Activated CD4-positive, alpha-beta T cell treated with anti-CD3 and anti-CD28 coated beads, Interleukin-2, Interleukin-4, amounts not matched to agents 100 ng/mL and 50 ng/mL, durations not matched to agents 16 hours and 8 hours (primary cell): ENCODE measurements at regions not wholly inside any gene's neighbourhood (a gene's known extent, or its start where the extent isn't known, plus 50 kb on each side); places are given as distances from the start of the nearest gene placed in this dataset.
"Not testable (repeated sequence)": the region's sequence is repeated elsewhere in the genome, so short reads cannot be mapped to it uniquely, and the experiment has no call there.

ENCODE experiments used
- DNase-seq: peaks from one replicate; pipeline ENCODE4 v3.0.0-alpha.2; 2020; ENCODE audit warnings: low spot score

GRCh38 chr10:46749003-46749402, 162.2 kb upstream of the PTPN20 start:
- DNase-seq, result not testable (repeated sequence)

- DNase-seq, result peak; percentile 53
Observed at GRCh38 chr10:46749470-46749869, 161.8 kb upstream of the PTPN20 start.

DNA sequence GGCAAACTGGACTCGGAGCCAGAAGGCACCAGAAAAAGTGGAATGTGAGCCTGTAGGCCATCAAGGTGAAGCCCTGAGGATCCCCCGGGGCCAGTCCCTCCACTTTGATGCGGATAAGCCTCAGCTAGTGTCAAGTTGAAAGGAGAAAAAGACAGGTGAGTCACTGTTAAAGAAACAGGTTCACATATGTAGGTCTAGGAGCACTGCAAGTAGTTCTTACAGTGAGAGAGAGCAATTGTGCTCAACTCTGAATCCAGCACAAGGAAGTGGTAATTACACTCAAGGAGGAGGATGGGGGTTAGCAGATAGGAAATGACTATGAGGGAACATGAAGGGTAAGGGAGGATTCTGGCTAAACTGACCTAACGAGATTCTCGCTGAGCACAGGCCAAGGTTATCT, 157.5 kb upstream of the PTPN20 start:
- not testable (repeated sequence) for DNase-seq

DNA sequence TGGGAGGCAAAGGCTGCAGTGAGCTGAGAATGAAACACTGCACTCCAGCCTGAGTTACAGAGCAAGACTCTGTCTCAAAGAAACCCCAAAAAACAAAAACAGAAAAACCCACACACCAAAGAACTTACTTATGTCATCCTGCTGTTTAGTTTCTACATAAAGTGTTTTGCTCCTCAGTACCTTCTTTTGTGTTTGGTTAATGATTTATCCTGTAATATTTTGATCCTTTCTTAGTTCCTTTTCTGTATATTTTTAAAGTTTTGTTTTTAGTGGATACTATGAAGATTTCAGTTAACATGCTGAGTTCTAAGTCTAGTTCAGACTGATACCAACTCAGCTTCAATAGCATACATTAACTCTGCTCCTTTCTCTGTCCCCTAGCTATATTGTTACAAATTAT, 149.8 kb upstream of the PTPN20 start:
- DNase-seq, result not testable (repeated sequence)

DNA sequence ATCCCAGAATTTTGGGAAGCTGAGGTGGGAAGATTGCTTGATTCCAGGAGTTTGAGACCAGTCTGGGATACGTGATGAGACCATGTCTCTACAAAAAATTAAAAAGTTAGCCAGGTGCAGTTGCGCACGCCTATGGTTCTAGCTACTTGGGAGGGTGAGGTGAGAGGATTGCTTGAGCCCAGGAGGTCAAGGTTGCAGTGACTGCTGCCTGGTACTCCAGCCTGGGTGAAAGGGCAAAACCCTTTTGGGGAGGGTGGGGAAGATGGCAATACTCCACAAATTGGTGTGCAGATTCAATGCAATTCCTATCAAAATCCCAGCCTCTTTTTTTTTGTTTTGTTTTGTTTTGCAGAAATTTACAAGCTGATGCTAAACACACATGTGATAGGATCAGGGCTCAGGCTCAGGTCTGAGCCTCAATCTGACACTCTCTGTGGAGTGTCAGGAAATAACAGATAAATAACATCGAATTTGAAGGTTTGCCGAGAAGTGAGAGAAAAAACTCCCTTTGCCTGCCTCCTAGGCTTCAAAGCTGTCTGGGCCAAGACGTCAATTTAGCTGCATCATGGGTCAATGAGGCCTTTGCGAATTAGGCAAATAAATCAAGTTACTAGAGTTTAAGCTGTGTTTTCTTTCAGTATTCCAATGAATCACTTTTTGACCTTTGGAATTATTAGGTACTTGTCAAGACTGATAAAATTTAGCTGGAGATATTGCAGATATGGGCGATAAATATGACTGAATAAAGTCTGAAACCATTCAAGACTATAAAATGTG, 142.5 kb upstream of the PTPN20 start:
- DNase-seq, result not testable (repeated sequence)

GRCh38 chr10:46773178-46773896, 137.9 kb upstream of the PTPN20 start:
- DNase-seq, result not testable (repeated sequence)

DNA sequence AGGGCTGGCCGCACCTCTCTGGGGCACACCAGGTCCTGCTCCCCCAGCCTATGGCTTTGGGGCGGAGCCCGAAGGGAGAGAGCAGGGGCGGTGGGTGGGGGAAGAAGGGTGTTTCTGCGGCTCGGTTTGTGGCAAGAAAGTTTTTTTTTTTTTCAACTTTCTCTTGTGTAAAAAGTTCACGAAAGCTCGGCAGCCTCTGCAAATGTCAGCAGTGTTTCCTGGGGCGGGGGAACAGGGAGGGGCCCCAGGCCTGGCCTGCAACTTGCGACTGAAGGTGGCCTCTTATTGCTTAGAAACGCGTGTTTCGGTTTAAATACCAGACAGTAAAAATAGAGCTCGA, 137.4 kb upstream of the PTPN20 start:
- not testable (repeated sequence) for DNase-seq

DNA sequence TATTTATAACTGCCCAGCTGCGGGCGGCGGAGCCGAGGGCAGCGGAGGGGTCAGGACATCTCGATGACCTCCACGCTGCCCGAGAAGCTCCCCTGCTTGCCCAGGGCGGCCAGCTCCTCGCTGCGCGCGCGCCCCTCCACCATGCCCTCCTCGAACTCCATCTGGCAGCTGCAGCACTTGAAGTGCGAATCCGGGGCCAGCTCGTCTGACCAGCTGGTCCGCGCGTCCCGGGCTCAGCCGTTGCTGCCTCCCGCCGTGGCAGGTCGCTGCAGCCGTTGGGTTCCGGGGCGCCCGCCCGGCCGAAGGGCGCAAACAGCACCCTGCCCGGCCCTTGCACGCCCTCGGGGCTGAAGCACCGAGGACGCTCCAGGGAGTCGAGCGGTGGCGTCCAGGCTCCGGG, 136.9 kb upstream of the PTPN20 start:
- not testable (repeated sequence) for DNase-seq

GRCh38 chr10:46774945-46775667, 136.1 kb upstream of the PTPN20 start:
- DNase-seq, result not testable (repeated sequence)

- not testable (repeated sequence) for DNase-seq
Observed at GRCh38 chr10:46775668-46776059, 135.6 kb upstream of the PTPN20 start.

- not testable (repeated sequence) for DNase-seq
Observed at GRCh38 chr10:46779571-46779970, 131.7 kb upstream of the PTPN20 start.

DNA sequence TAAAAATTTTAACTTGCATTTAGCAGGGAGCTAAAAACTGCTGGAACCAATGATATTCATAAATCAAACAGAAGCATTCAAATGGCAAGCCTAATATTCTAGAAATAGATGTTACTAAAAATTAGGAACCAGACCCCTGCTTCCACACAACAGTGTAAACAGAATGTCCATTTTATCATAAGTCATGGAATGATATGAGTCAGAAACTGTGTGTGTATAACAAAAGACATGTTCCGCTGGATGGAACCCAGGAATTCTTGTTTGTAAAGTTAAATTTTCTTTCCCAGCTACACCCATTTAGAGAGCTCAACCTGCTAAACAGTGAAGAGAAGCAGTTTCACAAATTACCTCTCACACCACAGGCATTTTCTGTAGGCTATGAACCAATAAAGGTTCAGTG, 131.1 kb upstream of the PTPN20 start:
- DNase-seq, result not testable (repeated sequence)

GRCh38 chr10:46781001-46781400, 130.2 kb upstream of the PTPN20 start:
- not testable (repeated sequence) for DNase-seq

GRCh38 chr10:46782001-46782874, 129.0 kb upstream of the PTPN20 start:
- DNase-seq, result peak; percentile 43

DNA sequence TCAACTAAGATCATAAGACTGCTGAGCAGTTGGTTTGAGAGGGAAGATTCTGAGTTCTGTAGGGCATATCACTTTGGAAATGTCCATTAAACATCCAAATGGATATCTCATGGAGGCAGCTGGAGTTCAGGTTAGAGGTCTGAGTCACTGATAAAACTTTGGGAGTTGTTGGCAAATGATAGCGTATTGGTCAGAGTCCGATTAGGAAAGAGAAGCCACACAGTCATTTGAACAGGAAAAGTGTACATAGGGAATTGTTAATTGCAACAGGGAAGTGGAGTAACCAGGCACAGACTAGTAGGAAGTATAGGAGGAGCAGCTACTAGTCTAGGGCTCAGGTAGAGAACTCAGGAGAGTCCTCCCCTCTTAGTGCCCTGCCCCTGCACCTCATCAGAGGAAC, 126.6 kb upstream of the PTPN20 start:
- not testable (repeated sequence) for DNase-seq

DNA sequence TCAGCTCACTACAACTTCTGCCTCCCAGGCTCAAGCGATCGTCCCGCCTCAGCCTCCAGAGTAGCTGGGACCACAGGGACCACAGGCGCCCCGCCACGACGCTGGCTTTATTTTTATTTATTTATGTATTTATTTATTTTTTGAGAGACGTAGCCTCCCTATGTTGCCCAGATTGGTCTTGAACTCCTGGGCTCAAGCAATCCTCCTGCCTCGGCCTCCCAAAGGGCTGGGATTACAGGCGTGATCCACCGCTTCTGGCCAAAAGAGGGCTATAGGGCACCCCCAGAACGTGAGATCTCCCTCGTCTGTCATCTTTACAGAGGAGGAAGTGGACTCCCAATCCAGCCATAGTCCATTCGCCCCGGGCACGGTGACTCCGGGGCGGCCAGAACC, 125.1 kb upstream of the PTPN20 start:
- not testable (repeated sequence) for DNase-seq

DNA sequence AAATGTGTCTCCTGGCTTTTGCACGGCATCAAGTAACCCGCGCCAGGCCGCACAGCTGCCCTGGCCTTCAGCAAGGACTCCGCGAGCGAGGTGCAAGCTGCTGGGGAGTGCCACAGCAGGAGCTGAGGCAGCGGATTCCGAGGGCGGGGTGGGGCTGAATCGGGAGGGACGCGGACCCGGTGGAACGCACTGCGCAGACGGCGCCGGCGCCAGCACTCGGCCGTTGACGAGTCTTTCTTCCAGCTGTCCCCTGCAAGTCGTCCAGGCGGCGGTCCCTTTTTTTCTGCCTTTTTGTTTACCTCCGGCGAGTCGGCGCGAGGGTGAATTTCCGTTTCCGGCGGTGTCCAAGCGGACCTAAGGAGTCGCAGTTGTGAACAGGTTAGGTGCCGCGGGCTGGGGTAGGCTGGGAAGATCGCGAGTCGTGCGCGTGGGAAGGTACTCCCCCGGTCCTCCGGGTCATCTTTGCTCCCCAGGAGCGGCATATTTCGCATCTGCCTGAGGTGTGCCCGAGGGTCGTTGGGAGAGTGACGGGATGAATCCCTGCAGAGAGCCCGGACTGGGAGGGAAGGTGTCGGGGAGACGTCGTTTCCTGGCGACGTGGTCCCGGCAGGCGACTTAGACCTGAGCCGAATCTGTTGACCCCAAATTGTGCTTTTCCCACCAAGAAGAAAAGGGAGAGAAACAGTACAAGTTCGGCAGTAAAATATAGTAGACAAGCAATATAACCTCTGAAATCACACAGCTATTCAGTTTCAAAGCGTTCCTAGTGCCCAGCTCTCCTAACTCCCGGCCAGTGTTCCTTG, 124.5 kb upstream of the PTPN20 start:
- peak; percentile 80 for DNase-seq

DNA sequence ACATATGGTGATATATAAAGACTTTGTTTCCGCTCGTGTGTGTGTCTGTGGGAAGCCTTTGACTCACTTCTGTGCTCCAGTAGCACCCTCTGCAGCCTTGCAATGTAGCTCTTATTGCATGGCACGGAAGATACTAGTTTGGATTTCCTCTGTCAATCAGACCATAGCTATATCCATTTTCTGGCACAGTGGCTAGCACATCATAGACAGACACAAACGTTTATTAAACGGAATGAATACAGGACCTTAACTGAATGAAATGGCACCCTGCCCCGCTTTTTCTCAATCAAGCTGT, 124.0 kb upstream of the PTPN20 start:
- peak; percentile 73 for DNase-seq

GRCh38 chr10:46792657-46793357, 118.4 kb upstream of the PTPN20 start:
- DNase-seq, result not testable (repeated sequence)

GRCh38 chr10:46796351-46796750, 114.9 kb upstream of the PTPN20 start:
- DNase-seq, result not testable (repeated sequence)
